Activated CD8-positive, alpha-beta memory T cell treated with anti-CD3 and anti-CD28 coated beads, Interleukin-2, amount 10 ng/mL, durations not matched to agents 7 days and 5 days (primary cell): ENCODE measurements at regions not wholly inside any gene's neighbourhood (a gene's known extent, or its start where the extent isn't known, plus 50 kb on each side); places are given as distances from the start of the nearest gene placed in this dataset.

ENCODE experiments used
- ATAC-seq: fragments of 150-1000 bp; cut with Tn5 transposase; one replicate; pipeline ENCODE4 v1.10.0; 2021; ENCODE audit warnings: moderate library complexity
- CTCF ChIA-PET: fragments of 350-600 bp; sonication (Branson Sonifier 250); formaldehyde crosslinking; loops from one replicate; lab custom pipeline; 2021; ENCODE audit warnings: antibody characterized with exemption; lab: Charles Lee
- DNase-seq: peaks from one replicate; pipeline ENCODE4 v3.0.0-alpha.2; 2020
- H3K27ac Mint-ChIP-seq: one replicate; pipeline ENCODE4 v1.8.0; 2021; ENCODE audit warnings: mild to moderate bottlenecking, mixed read lengths
- H3K27me3 Mint-ChIP-seq: one replicate; pipeline ENCODE4 v1.8.0; 2021; ENCODE audit warnings: mixed read lengths
- H3K36me3 Mint-ChIP-seq: one replicate; pipeline ENCODE4 v1.8.0; 2021; ENCODE audit warnings: mild to moderate bottlenecking, mixed read lengths
- H3K4me1 Mint-ChIP-seq: one replicate; pipeline ENCODE4 v1.8.0; 2021; ENCODE audit warnings: mixed read lengths
- H3K4me3 Mint-ChIP-seq: one replicate; pipeline ENCODE4 v1.8.0; 2021; ENCODE audit warnings: mild to moderate bottlenecking, moderate library complexity, mixed read lengths
- H3K9me3 Mint-ChIP-seq: one replicate; pipeline ENCODE4 v1.8.0; 2022; ENCODE audit warnings: low read depth, mixed read lengths

DNA sequence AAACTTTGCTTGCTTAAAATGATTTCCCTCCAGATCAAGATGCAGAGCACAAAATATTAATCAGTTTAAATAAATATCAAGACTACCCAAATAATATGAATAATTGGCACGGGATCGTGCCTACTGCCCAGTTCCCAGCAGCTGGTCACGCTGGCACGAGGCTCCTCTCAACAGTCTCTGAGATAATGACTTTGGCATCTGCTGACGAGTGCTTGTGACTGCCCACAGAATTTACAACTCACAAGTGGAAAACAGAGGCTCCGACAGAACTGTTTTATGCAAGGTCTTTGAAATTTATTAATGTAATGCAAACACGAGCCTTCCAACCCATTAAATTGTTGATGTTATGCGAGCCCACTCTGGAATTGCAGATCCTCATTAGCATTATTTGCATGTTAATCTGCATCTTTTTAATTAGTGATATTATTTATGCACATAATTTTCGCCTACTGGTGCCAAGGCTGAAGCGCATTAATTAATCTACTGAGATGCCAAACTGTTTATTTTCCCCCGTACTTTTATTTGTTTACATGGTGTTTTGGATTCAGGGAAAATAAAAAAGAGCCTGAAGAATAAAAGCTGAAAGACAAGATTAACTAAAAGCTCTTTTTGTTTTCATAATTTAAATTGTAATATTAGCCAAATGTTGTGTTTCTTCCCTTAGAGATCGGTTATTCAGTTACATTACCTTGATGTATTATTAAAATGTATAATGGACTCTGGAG, 369.3 kb upstream of the IRX1 start:
- H3K27ac Mint-ChIP-seq, result no peak overlapping the region
- CTCF ChIA-PET, result no interaction called here

GRCh38 chr5:3225201-3225960, 370.3 kb upstream of the IRX1 start:
- DNase-seq (no peak), ATAC-seq (no peak)
- no peak overlapping the region for H3K4me3 Mint-ChIP-seq

More for the DNA sequence above, 369.3 kb upstream of the IRX1 start:
- peaks cover 5% of the 10 kb centered on the region for H3K9me3 Mint-ChIP-seq
- no peaks in the 10 kb centered on the region for H3K36me3 Mint-ChIP-seq
- no peaks in the 10 kb centered on the region for H3K27me3 Mint-ChIP-seq
- DNase-seq (no peak), ATAC-seq (no peak)
- no peaks in the 10 kb centered on the region for H3K4me1 Mint-ChIP-seq
- no peak overlapping the region for H3K4me3 Mint-ChIP-seq

DNA sequence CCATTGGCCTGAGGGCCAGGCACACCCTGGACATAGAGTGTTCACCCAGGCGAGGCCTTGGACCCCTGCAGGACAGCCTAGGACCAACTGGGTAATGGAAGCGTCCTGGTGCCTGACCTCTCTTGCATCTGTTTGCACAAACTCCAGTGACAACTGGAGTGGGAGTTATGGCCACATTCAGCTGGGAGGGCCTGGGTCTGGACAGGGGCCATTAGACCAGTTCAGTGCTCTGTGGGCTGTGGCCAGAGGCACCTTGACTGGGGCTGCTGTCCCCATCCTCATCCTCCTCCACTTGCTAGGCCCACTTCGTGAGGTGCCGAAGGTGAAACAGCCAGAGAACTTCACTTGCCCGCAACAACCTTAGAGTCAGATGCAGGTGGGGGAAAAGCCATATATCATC, 372.7 kb upstream of the IRX1 start:
- CTCF ChIA-PET, result no interaction called here
- DNase-seq, result no peak
- Mint-ChIP-seq H3K27me3 (no peaks in the 10 kb centered on the region), H3K4me1 (no peaks in the 10 kb centered on the region), H3K4me3 (no peak overlapping the region), H3K36me3 (no peaks in the 10 kb centered on the region), H3K9me3 (peaks cover 3% of the 10 kb centered on the region), H3K27ac (no peak overlapping the region)
- ATAC-seq, result no peak

More at GRCh38 chr5:3225201-3225960, 370.3 kb upstream of the IRX1 start:
- H3K27ac Mint-ChIP-seq, result no peak overlapping the region
- H3K4me1 Mint-ChIP-seq, result no peaks in the 10 kb centered on the region
- CTCF ChIA-PET, result no interaction called here
- H3K27me3 Mint-ChIP-seq, result no peaks in the 10 kb centered on the region
- H3K36me3 Mint-ChIP-seq, result no peaks in the 10 kb centered on the region
- H3K9me3 Mint-ChIP-seq, result peaks cover 5% of the 10 kb centered on the region

DNA sequence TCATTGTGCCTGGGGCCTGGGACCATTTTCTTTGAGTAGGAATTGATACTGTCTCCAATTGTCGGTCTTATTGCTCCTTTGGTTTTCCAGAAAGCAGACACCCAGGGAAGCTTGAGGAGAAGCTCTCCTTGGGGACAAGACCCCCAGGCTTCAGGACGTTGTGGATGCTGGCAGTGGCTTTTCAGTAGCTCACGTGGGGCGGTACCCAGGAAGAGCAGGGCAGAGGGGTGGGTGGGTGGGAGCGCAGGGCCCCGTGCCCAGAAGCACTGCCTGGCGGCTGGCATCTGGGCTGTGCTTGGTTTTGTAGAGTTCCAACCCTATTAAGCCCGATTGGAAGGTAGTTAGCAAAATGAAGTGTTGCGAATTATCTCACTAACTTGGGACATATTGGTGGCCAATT, 374.2 kb upstream of the IRX1 start:
- Mint-ChIP-seq H3K9me3 (peaks cover 8% of the 10 kb centered on the region), H3K27ac (no peak overlapping the region), H3K4me1 (no peaks in the 10 kb centered on the region), H3K4me3 (no peak overlapping the region), H3K36me3 (no peaks in the 10 kb centered on the region), H3K27me3 (no peaks in the 10 kb centered on the region)
- CTCF ChIA-PET, result no interaction called here
- DNase-seq (no peak), ATAC-seq (no peak)

DNA sequence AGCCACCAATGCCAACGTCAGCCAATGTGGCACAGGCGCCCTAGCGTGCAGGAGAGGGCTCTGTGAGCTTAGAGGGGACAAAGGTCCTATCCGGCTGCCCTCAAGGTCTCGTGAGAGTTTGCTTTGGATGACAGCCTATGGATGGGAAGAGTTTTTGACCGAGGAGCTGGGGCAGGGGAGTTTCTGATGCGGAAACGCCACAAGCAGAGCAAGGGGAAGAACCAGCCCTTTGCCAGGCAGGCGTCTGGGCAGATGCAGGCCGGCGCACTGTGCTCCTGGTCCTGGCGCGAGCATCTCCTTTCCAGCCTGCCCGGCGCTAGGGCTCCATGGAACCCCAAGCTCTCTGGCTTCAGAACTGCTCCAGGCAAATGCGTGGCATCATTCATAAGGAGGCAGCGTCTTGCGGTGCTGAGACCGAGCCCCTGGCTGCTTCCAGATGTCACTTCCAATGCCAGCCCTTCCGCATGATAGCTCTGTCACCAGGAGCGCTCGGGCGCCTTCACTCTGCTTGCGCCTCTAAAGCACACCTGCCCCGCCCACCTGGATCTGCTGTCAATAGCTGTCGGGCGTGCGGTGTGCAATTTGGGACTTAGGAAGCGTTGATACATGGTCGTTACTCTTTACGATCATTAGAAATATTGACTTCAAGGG, 374.9 kb upstream of the IRX1 start:
- DNase-seq (no peak), ATAC-seq (no peak)
- H3K27me3 Mint-ChIP-seq, result no peaks in the 10 kb centered on the region
- no peaks in the 10 kb centered on the region for H3K36me3 Mint-ChIP-seq
- H3K4me3 Mint-ChIP-seq, result no peak overlapping the region
- CTCF ChIA-PET, result no interaction called here
- H3K4me1 Mint-ChIP-seq, result no peaks in the 10 kb centered on the region
- H3K27ac Mint-ChIP-seq, result no peak overlapping the region
- H3K9me3 Mint-ChIP-seq, result peaks cover 10% of the 10 kb centered on the region

GRCh38 chr5:3220201-3220600, 375.4 kb upstream of the IRX1 start:
- H3K4me3 Mint-ChIP-seq, result no peak overlapping the region
- DNase-seq (no peak), ATAC-seq (no peak)
- CTCF ChIA-PET, result no interaction called here
- H3K27ac Mint-ChIP-seq, result no peak overlapping the region
- H3K9me3 Mint-ChIP-seq, result peaks cover 10% of the 10 kb centered on the region
- H3K36me3 Mint-ChIP-seq, result no peaks in the 10 kb centered on the region
- no peaks in the 10 kb centered on the region for H3K4me1 Mint-ChIP-seq
- H3K27me3 Mint-ChIP-seq, result no peaks in the 10 kb centered on the region

- H3K27me3 Mint-ChIP-seq, result no peaks in the 10 kb centered on the region
- no peaks in the 10 kb centered on the region for H3K4me1 Mint-ChIP-seq
- peaks cover 10% of the 10 kb centered on the region for H3K9me3 Mint-ChIP-seq
- no peak overlapping the region for H3K27ac Mint-ChIP-seq
- DNase-seq (no peak), ATAC-seq (no peak)
- CTCF ChIA-PET, result interaction anchor here (1.1 kb wide), 1 partner anchor 14 kb away, joined by 3 read pairs; no protein-coding TSS in a partner anchor
- H3K36me3 Mint-ChIP-seq, result no peaks in the 10 kb centered on the region
- no peak overlapping the region for H3K4me3 Mint-ChIP-seq
These were observed 376.5 kb upstream of the IRX1 start for GRCh38 chr5:3218916-3219650.

DNA sequence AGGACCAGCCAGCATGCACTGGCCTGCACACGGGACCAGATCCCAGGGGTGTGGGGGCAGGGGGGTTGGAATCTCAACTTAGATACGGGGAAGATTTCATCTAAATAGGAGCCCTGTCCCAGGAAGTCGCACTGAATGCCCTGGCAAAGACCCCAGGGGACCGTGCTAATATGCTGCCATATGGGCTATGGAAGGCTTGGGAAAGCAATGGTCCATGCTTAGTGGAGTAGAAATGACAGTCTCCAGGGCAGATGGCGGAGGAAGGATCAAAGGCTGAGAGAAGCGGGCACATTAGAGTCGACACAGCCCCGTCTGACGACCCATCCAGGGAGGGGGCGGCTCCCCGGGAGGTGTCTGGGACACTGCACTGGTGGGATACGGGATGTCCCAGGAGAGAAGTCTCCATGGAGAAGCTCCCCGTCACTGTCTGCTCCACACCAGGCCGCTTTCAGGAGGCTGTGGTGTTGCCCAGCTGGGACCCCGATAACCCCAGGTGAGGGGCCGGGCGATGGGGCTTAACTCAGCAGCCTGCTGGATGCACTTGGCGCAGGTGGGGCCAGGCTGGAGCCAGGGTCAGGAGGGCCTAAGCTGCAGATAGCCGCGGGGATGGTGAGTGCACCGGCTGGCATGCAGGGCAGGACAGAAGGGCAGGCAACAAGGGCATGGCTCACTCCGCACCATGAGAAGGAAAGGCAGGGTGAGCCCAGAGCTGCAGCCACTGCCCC, 377.7 kb upstream of the IRX1 start:
- no peaks in the 10 kb centered on the region for H3K36me3 Mint-ChIP-seq
- H3K27me3 Mint-ChIP-seq, result no peaks in the 10 kb centered on the region
- peaks cover 10% of the 10 kb centered on the region for H3K9me3 Mint-ChIP-seq
- CTCF ChIA-PET, result interaction anchor here (1.1 kb wide), 1 partner anchor 13 kb away, joined by 3 read pairs; no protein-coding TSS in a partner anchor
- DNase-seq (no peak), ATAC-seq (no peak)
- H3K4me1 Mint-ChIP-seq, result no peaks in the 10 kb centered on the region
- H3K4me3 Mint-ChIP-seq, result no peak overlapping the region
- H3K27ac Mint-ChIP-seq, result no peak overlapping the region

GRCh38 chr5:3217114-3217513, 378.5 kb upstream of the IRX1 start:
- Mint-ChIP-seq H3K36me3 (no peaks in the 10 kb centered on the region), H3K4me3 (no peak overlapping the region), H3K9me3 (peaks cover 7% of the 10 kb centered on the region), H3K4me1 (no peaks in the 10 kb centered on the region), H3K27ac (no peak overlapping the region), H3K27me3 (no peaks in the 10 kb centered on the region)
- DNase-seq, result no peak
- ATAC-seq, result no peak
- CTCF ChIA-PET, result no interaction called here

DNA sequence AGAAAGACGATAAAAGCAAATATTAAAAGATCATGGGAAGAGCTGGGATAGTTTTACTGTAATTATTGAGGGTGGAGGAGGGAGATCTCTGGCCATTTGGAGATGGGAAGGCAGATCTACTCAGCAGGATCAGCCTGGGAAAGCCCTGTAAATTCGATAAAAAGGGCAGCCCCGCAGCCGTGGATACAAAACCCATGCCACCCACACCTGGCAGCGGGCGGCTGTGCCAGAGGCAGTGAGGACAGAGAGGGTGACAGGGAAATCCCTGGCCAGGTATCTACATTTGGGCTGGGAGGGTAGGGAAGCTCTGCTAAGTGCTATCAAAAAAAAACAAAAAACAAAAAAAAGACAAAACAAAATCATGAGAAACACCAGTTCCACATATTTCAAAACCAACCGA, 379.2 kb upstream of the IRX1 start:
- no peak for DNase-seq
- H3K9me3 Mint-ChIP-seq, result peaks cover 7% of the 10 kb centered on the region
- no peaks in the 10 kb centered on the region for H3K27me3 Mint-ChIP-seq
- H3K36me3 Mint-ChIP-seq, result no peaks in the 10 kb centered on the region
- no peak overlapping the region for H3K4me3 Mint-ChIP-seq
- ATAC-seq, result no peak
- no peak overlapping the region for H3K27ac Mint-ChIP-seq
- CTCF ChIA-PET, result no interaction called here
- H3K4me1 Mint-ChIP-seq, result no peaks in the 10 kb centered on the region

GRCh38 chr5:3214838-3215374, 380.7 kb upstream of the IRX1 start:
- no peaks in the 10 kb centered on the region for H3K36me3 Mint-ChIP-seq
- no peaks in the 10 kb centered on the region for H3K4me1 Mint-ChIP-seq
- H3K9me3 Mint-ChIP-seq, result peaks cover 7% of the 10 kb centered on the region
- H3K4me3 Mint-ChIP-seq, result no peak overlapping the region
- no peaks in the 10 kb centered on the region for H3K27me3 Mint-ChIP-seq
- no peak for DNase-seq
- no peak for ATAC-seq
- no peak overlapping the region for H3K27ac Mint-ChIP-seq
- CTCF ChIA-PET, result no interaction called here

- DNase-seq (no peak), ATAC-seq (no peak)
- H3K27ac Mint-ChIP-seq, result no peak overlapping the region
- H3K9me3 Mint-ChIP-seq, result peaks cover 7% of the 10 kb centered on the region
- CTCF ChIA-PET, result no interaction called here
- no peak overlapping the region for H3K4me3 Mint-ChIP-seq
- H3K36me3 Mint-ChIP-seq, result no peaks in the 10 kb centered on the region
- no peaks in the 10 kb centered on the region for H3K4me1 Mint-ChIP-seq
- H3K27me3 Mint-ChIP-seq, result no peaks in the 10 kb centered on the region
These were observed 381.2 kb upstream of the IRX1 start for GRCh38 chr5:3214396-3214795.
